B cell (primary cell): ENCODE measurements at regions not wholly inside any gene's neighbourhood (a gene's known extent, or its start where the extent isn't known, plus 50 kb on each side); places are given as distances from the start of the nearest gene placed in this dataset.

Experiments used
- ATAC-seq: fragments of 200-7000 bp; cut with Tn5 transposase; one replicate; pipeline ENCODE4 v1.10.0; 2021; ENCODE audit warnings: low read depth, mild to moderate bottlenecking, moderate number of reproducible peaks, moderate library complexity
- CTCF ChIA-PET: fragments of 350-600 bp; sonication (Branson Sonifier 250); formaldehyde crosslinking; loops from one replicate; lab custom pipeline; 2021; ENCODE audit warnings: antibody characterized with exemption, inconsistent platforms; lab: Charles Lee
- POLR2A ChIA-PET: fragments of 350-600 bp; sonication (Branson Sonifier 250); formaldehyde crosslinking; loops from one replicate; lab custom pipeline; 2021; ENCODE audit warnings: antibody characterized with exemption; lab: Charles Lee
- DNase-seq: peaks from one replicate; pipeline ENCODE4 v3.0.0; 2013
- H2AFZ ChIP-seq: 2 replicates; pipeline ENCODE4 v1.6.1; 2012; ENCODE audit warnings: mild to moderate bottlenecking, low read depth, low read length; ENCODE audit not compliant: insufficient read depth, poor library complexity, severe bottlenecking
- H3K27ac ChIP-seq, 2 donors: 1 replicate in 1 of 2; 2 replicates in 1 of 2; pipeline ENCODE4 v1.5.1; 2012 to 2013; ENCODE audit warnings: low read length in 2 of 2, mild to moderate bottlenecking in 2 of 2, moderate library complexity in 1 of 2
- H3K27me3 ChIP-seq, 4 experiments: fragments of 200-600 bp in 1 of 4; sonication (generic) in 1 of 4; replicated peaks in 1 of 4; 1 replicate in 2 of 4; 2 replicates in 2 of 4; pipeline versions ENCODE4 v1.6.1 to v1.7.0; 2013 to 2016; ENCODE audit warnings: low read length in 3 of 4, mild to moderate bottlenecking in 2 of 4, mixed read lengths in 1 of 4, moderate library complexity in 1 of 4; ENCODE audit not compliant: insufficient read depth in 4 of 4, control insufficient read depth in 3 of 4; ENCODE audit errors: control extremely low read depth in 1 of 4
- H3K36me3 ChIP-seq, 2 experiments: replicated peaks in 1 of 2; 1 replicate in 1 of 2; 2 replicates in 1 of 2; pipeline versions ENCODE4 v1.6.1 to v1.7.1; 2013; ENCODE audit warnings: low read length in 1 of 2; ENCODE audit not compliant: insufficient read depth in 2 of 2, control insufficient read depth in 1 of 2; ENCODE audit errors: control extremely low read depth in 1 of 2, extremely low read depth in 1 of 2
- H3K4me1 ChIP-seq, 2 donors: fragments of 200-600 bp in 1 of 2; sonication (generic) in 1 of 2; 1 replicate in 1 of 2; 2 replicates in 1 of 2; pipeline versions ENCODE4 v1.5.1 to v1.6.1; 2013 to 2017; ENCODE audit warnings: low read length in 2 of 2; ENCODE audit not compliant: control insufficient read depth in 2 of 2, insufficient read depth in 2 of 2
- H3K4me2 ChIP-seq: replicated peaks from 2 replicates; pipeline ENCODE3; 2012; ENCODE audit warnings: mild to moderate bottlenecking, low read depth, low read length; ENCODE audit not compliant: poor library complexity, severe bottlenecking
- H3K4me3 ChIP-seq, 5 experiments: fragments of 200-600 bp in 1 of 5; sonication (generic) in 1 of 5; 1 replicate in 3 of 5; 2 replicates in 2 of 5; pipeline versions ENCODE4 v1.5.1 to v1.7.0; 2011 to 2016; ENCODE audit warnings: low read length in 4 of 5, mild to moderate bottlenecking in 4 of 5, low read depth in 2 of 5, control low read depth in 1 of 5, moderate library complexity in 1 of 5; ENCODE audit not compliant: insufficient read depth in 1 of 5; ENCODE audit errors: control extremely low read depth in 1 of 5, extremely low read depth in 1 of 5
- H3K79me2 ChIP-seq: fragments of 200-600 bp; sonication (generic); one replicate; pipeline ENCODE4 v1.6.0; 2016; ENCODE audit warnings: low read length; ENCODE audit not compliant: control insufficient read depth, insufficient read depth
- H3K9ac ChIP-seq: fragments of 200-600 bp; sonication (generic); 2 replicates; pipeline ENCODE4 v1.6.1; 2017; ENCODE audit warnings: mild to moderate bottlenecking, low read length, moderate library complexity
- H3K9me3 ChIP-seq, 3 donors: one replicate each; pipeline versions ENCODE4 v1.6.1 to v1.7.1; 2013; ENCODE audit warnings: low read length in 2 of 3; ENCODE audit not compliant: control insufficient read depth in 2 of 3, insufficient read depth in 1 of 3; ENCODE audit errors: control extremely low read depth in 1 of 3
- H4K20me1 ChIP-seq: 2 replicates; pipeline ENCODE4 v1.6.0; 2012; ENCODE audit warnings: mild to moderate bottlenecking, low read length; ENCODE audit not compliant: insufficient read depth, control insufficient read depth, poor library complexity, severe bottlenecking
- H3K27ac Mint-ChIP-seq: one replicate; pipeline ENCODE4 v1.8.0; 2021; ENCODE audit warnings: mixed read lengths
- H3K27me3 Mint-ChIP-seq: one replicate; pipeline ENCODE4 v1.8.0; 2021; ENCODE audit warnings: mixed read lengths
- H3K4me1 Mint-ChIP-seq: one replicate; pipeline ENCODE4 v1.8.0; 2021; ENCODE audit warnings: mixed read lengths
- H3K4me3 Mint-ChIP-seq: one replicate; pipeline ENCODE4 v1.8.0; 2021; ENCODE audit warnings: mixed read lengths
- H3K9me3 Mint-ChIP-seq: one replicate; pipeline ENCODE4 v1.8.0; 2022; ENCODE audit warnings: mixed read lengths; ENCODE audit not compliant: insufficient read depth
- EZH2 ChIP-seq: IDR thresholded peaks from 2 replicates; pipeline ENCODE4 v1.6.1; 2012; ENCODE audit warnings: borderline replicate concordance, low read depth, mild to moderate bottlenecking, moderate library complexity, low read length; ENCODE audit not compliant: insufficient read depth, poor library complexity, severe bottlenecking
- WGBS: methylation state at CpG from one replicate; pipeline ENCODE4 v1.1.5; 2013; ENCODE audit warnings: missing lambda C conversion rate; ENCODE audit not compliant: insufficient coverage; 5-methylcytosine and 5-hydroxymethylcytosine counted together
- intact Hi-C: fragments of 100-400 bp; cut with micrococcal nuclease; formaldehyde crosslinking; loops from one replicate; pipeline ENCODE4 v1.10.0; 2022
- TF ChIP-seq, protein P1 (sequence below): fragments of 200-600 bp; IDR thresholded peaks from one replicate; pipeline ENCODE4 v1.8.0; 2022; ENCODE audit warnings: antibody characterized with exemption, mild to moderate bottlenecking

GRCh38 chrX:155761185-155761584, 120.0 kb upstream of the VAMP7 start:
- H3K9ac ChIP-seq, result no peak overlapping the region
- intact Hi-C loops, result no loop called here
- ChIA-PET CTCF (no interaction called here), POLR2A (no interaction called here)
- no peak overlapping the region for H3K27ac ChIP-seq
- H3K4me3 Mint-ChIP-seq, result no peak overlapping the region
- H3K27ac Mint-ChIP-seq, result no peak overlapping the region
- ATAC-seq (no peak), DNase-seq (no peak)
- H3K4me3 ChIP-seq, result no peak overlapping the region
- H2AFZ ChIP-seq, result no peak overlapping the region
- TF ChIP-seq EZH2, result no peak
- TF ChIP-seq, protein P1, sequence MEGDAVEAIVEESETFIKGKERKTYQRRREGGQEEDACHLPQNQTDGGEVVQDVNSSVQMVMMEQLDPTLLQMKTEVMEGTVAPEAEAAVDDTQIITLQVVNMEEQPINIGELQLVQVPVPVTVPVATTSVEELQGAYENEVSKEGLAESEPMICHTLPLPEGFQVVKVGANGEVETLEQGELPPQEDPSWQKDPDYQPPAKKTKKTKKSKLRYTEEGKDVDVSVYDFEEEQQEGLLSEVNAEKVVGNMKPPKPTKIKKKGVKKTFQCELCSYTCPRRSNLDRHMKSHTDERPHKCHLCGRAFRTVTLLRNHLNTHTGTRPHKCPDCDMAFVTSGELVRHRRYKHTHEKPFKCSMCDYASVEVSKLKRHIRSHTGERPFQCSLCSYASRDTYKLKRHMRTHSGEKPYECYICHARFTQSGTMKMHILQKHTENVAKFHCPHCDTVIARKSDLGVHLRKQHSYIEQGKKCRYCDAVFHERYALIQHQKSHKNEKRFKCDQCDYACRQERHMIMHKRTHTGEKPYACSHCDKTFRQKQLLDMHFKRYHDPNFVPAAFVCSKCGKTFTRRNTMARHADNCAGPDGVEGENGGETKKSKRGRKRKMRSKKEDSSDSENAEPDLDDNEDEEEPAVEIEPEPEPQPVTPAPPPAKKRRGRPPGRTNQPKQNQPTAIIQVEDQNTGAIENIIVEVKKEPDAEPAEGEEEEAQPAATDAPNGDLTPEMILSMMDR, result no peak
- H3K36me3 ChIP-seq, result no peaks in the 10 kb centered on the region
- peaks cover 3% of the 10 kb centered on the region for H3K27me3 Mint-ChIP-seq
- no peaks in the 10 kb centered on the region for H3K27me3 ChIP-seq
- peaks cover 0 to 3% (median 2%) of the 10 kb centered on the region in 3 donors for H3K9me3 ChIP-seq
- no peaks in the 10 kb centered on the region for H3K4me1 ChIP-seq
- H3K79me2 ChIP-seq, result no peaks in the 10 kb centered on the region
- H3K4me1 Mint-ChIP-seq, result peaks cover 3% of the 10 kb centered on the region
- H4K20me1 ChIP-seq, result no peaks in the 10 kb centered on the region
- no peak overlapping the region for H3K4me2 ChIP-seq
- peaks cover 5% of the 10 kb centered on the region for H3K9me3 Mint-ChIP-seq

GRCh38 chrX:155757046-155757759, 123.9 kb upstream of the VAMP7 start:
- WGBS, result 64% methylated on average over 2 of the region's 3 CpGs
- no peak overlapping the region for H3K27ac ChIP-seq
- H3K4me3 ChIP-seq, result no peak overlapping the region
- no peaks in the 10 kb centered on the region for H3K27me3 ChIP-seq
- H3K4me1 ChIP-seq, result no peaks in the 10 kb centered on the region
- Mint-ChIP-seq H3K27me3 (peaks cover 3% of the 10 kb centered on the region), H3K9me3 (peaks cover 5% of the 10 kb centered on the region), H3K4me1 (no peaks in the 10 kb centered on the region), H3K4me3 (no peak overlapping the region), H3K27ac (no peak overlapping the region)
- H3K9ac ChIP-seq, result no peak overlapping the region
- H3K36me3 ChIP-seq, result no peaks in the 10 kb centered on the region
- H2AFZ ChIP-seq, result no peak overlapping the region
- ChIA-PET CTCF (no interaction called here), POLR2A (no interaction called here)
- no peak for DNase-seq
- no peak overlapping the region for H3K4me2 ChIP-seq
- H3K79me2 ChIP-seq, result no peaks in the 10 kb centered on the region
- ATAC-seq, result no peak
- intact Hi-C loops, result no loop called here
- TF ChIP-seq, protein P1, result no peak
- no peak for TF ChIP-seq EZH2
- peaks cover 0 to 3% (median 2%) of the 10 kb centered on the region in 3 donors for H3K9me3 ChIP-seq
- H4K20me1 ChIP-seq, result no peaks in the 10 kb centered on the region
